ENCODE measurements at regions not wholly inside any gene's neighbourhood (a gene's known extent, or its start where the extent isn't known, plus 50 kb on each side); places are given as distances from the start of the nearest gene placed in this dataset.

DNA sequence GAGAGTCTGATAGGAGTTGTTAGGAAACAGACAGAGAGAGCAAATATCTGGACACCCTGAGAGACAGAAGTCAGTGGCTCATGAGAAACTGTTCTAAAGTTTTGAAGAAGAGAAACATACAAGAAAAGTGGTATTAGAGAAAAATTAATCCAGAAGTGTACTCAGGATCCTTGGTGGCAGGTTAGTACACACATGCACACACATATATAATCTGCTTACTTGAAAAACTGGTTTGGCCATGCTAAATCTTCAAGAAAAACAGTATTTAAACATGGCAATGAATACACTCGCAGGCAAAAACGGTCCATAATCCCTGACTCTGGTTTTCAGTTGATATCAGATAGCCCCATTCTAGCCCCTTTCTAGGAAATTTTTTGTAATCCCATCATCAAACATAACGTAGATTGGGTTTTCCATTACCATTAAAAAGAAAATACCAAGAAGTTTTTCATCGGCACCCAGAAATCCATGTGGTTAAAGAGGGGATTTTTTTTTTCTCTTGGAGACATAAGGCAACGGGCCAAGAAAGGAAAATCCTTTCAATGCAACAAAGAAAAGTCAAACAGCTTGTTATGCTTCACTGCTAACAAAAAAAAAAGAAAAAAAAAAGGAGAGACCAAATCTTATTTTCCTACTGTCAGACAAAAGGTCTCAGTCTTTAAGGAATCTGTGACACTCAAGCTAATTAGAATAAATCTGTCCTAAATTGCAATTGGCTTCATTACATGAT lies 178.0 kb upstream of the MIR17HG start:
- TF ChIP-seq POLR2AphosphoS5 (IDR thresholded peaks at IDR 0.05; ENCODE audit: low read depth) (no peak), CTCF (IDR thresholded peaks at IDR 0.05; ENCODE audit: insufficient read depth, low read length) (no peak)
